ENCODE measurements at regions not wholly inside any gene's neighbourhood (a gene's known extent, or its start where the extent isn't known, plus 50 kb on each side); places are given as distances from the start of the nearest gene placed in this dataset.
"Not testable (repeated sequence)": the region's sequence is repeated elsewhere in the genome, so short reads cannot be mapped to it uniquely, and the experiment has no call there.

DNA sequence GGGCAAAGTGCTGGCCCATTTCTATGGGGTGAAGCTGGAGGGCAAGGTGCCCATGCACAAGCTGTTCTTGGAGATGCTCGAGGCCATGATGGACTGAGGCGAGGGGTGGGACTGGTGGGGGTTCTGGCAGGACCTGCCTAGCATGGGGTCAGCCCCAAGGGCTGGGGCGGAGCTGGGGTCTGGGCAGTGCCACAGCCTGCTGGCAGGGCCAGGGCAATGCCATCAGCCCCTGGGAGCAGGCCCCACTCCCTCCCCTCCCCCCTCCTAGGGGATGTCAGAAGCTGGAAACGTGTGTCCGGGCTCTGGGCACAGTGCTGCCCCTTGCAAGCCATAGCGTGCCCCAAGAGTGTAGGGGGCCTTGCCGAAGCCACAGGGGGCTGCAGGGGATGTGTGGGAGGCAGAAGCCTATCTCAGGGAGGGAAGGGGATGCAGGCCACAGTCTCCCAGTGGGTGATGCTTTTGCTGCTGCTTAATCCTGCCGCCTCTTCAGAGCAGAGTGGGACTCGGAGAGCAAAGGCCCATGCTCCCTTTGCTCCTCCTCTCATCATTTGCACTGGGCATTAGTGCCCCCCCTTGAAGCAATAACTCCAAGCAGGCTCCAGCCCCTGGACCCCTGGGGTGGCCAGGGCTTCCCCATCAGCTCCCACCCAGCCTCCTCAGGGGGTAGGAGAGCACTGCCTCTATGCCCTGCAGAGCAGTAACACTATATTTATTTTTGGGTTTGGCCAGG lies 85.2 kb downstream of the MRPL57 start:
- not testable (repeated sequence) for DNase-seq

DNA sequence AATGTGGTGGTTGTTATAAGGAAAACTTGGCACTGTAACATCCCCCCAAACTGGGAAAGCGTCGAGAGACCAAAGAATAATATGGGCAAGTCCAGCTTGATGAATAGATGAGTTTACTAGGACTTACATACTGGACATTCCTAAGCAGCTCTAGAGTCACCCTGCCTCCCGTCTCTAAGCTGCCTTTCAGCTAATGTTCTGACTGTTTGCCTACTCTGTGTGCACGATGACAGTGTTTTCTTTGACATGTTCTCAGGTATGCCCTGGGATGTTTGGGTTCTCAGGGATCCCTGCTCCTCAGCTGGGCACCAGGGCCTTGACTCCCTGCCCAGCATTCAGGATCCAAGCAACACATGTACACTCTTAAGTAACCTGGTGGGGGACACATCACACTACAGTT lies 87.5 kb downstream of the MRPL57 start:
- DNase-seq = not testable (repeated sequence)

DNA sequence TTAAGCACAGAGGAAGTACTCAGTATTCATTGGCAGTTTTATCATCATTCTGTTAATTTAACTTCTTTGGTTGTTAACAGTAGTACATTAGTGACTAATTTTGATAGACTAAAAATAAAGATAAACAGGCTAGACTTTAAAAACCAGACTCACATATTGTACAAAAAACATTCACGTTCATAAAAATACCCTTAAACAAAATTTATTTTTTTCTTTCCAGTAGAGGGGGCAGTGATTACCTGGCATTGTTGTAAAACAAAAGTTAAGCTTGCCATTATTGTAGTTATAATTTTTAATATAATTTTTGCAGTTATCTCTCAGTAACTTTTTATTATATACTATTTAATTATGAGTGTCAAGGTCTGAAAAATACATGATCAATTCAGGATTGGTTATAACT lies 92.0 kb downstream of the MRPL57 start:
- DNase-seq = not testable (repeated sequence)

DNA sequence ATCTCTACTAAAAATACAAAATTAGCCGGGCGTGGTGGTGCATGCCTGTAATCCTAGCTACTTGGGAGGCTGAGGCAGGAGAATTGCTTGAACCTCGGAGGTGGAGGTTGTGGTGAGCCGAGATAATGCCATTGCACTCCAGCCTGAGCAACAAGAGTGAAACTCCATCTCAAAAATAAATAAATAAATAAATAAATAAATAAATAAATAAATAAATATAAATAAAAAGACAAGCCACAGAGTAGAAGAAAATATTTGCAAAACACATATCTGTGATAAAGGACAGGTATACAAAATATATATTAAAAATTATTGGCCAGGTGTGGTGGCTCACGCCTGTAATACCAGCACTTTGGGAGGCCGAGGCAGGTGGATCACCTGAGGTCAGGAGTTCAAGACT lies 96.0 kb downstream of the MRPL57 start:
- DNase-seq = not testable (repeated sequence)

DNA sequence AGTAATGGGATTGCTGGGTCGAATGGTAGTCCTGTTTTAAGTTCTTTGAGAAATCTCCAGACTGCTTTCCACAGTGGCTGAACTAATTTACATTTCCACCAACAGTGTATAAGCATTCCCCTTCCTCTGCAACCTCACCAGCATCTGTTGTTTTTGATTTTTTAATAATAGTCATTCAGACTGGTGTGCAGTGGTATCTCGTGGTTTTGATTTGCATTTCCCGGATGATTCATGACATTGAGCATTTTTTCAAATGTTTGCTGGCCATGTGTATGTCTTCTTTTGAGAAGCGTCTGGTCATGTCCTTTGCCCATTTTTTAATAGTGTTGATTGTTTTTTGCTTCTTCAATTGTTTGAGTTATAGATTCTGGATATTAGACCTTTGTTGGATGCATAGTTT lies 98.0 kb downstream of the MRPL57 start:
- DNase-seq = not testable (repeated sequence)

DNA sequence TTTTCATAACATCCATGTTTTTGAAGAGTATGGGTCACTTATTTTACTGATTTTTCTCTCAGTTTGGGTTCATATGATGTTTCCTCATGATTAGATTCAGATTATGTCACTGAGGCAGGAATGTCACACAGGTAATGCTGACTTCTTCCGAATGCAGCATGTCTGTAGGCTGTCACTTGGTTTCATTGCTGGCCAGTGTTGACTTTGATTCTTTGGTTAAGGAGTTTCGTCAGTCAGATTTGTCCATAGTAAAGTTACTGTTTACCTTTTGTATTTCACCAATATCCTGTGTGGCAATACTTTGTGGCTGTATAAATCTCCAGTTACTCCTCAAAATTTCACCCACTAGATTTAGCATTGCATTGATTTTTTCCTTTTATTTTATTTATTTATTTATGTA lies 105.6 kb downstream of the MRPL57 start:
- no peak for DNase-seq

DNA sequence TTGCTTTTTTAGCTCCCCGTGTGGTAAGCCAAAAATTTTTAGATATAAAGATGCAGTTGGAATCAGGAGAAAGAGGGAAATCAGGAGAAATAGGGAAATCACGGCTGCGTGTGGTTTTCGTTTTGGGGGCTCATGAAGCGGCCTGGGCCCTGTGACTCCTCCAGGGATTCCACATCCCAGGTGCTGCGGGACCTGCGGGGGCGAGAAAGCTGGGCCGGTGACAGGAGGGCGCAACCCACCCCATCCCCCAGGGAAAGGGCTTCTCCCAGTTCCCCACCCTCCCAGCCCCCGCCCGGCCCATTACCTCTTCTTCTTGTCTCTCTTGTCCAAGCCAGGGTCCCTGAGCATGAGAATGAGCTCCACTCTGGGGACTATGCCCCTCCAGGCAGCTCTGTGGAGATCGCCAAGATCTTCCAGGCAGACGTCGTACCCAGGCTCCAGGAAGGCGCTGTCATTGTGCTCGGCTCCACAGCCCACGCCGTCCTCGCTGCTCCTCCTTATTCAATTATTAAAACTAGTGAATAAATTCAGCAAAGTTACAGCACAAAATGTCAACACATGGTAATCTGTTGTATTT lies 111.0 kb downstream of the MRPL57 start:
- no peak for DNase-seq

DNA sequence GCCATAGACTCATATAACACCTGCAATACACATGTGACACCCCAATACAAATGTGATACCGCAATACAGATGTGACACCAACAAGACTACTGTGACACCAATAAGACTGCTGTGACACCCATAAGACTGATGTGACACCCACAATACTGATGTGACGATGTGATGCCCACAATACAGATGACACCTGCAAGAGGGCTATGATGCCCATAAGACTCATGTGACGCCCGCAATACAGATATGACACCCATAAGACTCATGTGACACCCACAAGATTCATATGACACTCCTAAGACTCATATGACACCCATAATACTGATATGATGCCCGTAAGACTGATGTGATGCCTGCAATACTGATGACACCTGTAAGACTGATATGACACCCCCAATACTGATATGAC lies 113.0 kb downstream of the MRPL57 start:
- DNase-seq = no peak

DNA sequence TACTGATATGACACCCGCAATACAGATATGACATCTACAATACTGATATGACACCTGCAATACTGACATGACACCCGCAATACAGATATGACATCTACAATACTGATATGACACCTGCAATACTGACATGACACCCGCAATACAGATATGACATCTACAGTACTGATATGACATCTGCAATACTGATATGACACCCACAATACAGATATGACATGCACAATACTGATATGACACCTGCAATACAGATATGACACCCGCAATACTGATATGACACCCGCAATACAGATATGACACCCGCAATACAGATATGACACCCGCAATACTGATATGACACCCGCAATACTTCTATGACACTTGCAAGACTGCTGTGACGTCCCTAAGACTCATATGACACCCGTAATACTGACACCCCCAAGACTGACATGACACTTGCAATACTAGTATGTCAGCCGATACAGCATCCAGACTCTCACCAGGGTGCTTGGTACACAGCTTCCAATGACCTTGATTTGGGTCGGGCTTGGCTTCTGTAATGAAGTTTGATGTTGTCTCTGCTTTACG lies 114.1 kb downstream of the MRPL57 start:
- not testable (repeated sequence) for DNase-seq

DNA sequence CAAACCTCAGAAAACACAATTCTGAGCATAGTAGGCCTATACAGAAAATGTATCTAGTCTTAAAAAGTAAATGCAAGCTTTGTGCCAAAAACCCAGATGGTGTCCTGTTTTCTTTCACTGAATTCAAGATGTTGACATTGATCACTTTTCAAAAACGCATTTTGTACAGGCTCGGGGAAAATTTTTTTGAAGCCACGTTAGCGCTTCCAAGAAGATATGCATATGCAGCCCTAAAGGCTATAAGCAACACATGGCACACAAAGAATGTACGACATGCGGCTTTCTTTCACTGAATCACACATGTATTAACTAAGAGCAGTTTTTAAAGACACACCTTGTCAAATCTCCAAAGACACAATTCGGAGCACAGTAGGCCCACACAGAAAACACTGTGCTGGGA lies 115.4 kb downstream of the MRPL57 start:
- no peak for DNase-seq

DNA sequence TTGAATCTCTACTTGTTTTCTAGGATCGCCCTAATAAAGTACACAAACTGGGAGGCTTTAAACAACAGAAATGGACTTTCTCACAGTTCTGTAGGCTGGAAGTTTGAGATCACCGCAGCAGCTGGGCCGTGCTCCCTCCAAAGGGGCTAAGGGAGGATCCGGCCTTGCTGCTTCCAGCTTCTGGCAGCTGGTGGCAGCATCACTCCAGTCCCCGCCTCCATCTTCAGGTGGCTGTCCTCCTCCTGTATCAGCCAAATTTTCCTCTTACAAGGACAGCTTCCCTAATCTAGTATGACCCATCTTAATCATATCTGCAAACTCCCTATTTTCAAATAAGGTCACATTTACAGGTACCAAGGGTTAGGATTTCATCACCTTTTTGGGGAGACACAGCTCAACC lies 120.5 kb downstream of the MRPL57 start:
- DNase-seq = peak; percentile 35

DNA sequence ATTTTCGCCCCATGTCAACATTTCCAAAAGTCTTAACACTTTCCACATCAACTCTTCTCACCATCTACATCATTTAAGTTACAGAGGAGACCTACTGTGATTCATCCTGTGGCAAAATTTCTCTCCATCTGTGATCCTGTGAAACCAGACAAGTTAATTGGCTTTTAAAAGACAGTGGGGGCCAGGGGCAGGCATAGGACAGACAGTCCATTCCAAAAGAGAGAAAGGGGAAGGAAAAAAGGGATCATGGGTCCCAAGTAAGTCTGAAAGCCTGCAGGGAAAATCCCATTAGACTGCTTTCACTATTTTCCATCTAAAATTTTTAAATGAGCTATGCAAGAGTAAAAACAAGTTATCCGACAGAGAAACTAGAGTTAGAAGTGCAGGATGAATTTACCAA lies 121.0 kb downstream of the MRPL57 start:
- no peak for DNase-seq

DNA sequence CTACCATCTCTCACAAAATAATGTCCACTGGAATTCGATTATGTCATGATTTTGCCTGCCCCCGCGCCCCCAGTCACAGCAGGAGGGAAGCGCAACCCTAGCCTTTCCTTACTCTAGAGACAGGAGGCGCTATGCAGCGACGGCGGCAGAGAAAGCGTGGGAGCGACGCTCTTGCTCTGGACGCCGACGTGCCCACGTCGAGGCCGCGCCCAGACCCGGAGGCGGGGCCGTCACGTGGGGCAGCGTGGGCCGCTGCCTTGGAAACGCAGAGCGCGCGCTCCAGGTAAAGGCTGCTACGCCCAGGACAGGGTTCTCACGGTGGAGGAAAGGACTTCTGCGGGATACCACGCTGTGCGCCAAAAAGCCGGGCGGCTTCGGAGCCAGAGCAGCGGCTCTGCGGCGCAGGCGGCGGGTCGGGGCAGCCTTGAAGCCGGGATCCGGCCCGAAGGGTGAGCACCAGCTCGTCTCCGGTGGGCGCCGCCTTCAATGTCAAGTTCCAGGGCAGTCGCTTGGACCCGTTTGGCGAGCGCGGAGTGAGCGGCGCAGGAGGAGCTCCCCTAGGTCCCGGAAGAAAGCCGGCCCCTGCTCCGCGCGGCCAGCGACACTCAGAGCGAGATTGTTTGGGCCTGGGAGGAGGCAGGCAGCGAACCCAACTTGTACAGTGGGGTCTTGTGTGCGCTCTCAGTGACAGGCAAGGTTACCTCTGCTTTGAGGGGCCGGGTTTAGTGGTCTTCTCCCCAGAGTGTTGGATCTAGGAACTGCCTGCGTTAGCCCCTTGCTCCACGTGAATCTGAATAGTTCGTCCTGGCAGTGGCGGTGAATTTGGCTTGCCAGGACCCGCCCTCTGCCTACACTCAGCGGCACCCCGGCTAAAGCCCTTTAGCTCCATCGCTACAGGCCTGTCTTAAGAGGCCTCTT lies 121.7 kb downstream of the MRPL57 start:
- peak; percentile 90 for DNase-seq

DNA sequence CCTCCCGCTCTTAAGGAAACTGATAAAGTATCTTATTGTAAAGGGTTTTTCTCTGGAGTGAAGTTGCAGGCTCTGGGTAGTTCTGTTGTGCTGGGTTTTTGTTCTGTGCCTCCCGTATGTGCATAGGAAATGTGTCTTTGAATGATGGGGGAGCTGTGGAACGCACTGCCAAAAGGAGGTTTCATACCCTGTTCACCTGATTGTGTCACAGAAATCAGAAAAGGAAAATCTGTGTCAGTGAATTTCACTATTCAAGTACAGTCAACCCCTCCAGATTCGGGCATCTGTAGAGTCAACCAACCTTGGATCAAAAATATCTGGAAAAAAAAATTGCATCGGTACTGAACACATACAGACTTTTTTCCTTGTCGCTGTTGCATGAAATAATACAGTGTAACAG lies 127.8 kb downstream of the MRPL57 start:
- no peak for DNase-seq

DNA sequence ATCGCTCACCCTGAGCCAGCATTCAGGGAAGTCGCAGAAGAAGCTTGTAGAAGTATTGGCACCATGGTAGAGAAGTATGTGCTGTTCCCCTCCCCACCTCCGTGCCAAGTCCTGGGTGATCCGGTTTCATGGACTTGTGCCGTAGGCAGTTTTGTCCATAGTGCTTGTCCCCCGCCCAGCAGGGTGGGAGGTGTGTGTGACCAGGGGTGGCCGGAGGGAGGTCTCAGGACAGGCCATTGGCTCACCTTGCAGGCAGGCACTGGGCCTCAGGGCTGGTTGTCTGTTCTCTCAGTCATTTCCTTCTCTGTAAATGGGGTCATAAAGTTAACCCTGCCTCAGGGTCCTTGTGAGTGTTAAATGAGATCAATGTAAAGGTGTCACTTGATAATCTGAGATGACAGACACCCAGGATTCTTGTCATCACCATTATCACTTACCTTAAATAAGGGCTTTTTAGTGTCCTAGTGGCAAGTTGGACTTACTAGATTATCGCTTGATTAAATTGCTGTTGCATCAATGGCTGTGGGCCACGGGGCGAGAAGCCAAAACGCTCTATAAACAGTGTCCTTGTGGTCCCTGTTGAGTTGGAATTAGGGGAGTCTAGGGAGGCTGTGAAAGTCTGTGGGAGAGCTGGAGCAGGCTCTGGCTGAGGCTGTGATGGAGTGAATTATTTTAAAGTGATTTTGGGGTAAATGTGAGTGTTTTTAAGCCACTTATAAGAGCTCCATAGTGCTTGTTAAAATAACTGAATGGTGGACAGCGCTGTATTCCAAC lies 130.0 kb downstream of the MRPL57 start:
- DNase-seq = not testable (repeated sequence)

DNA sequence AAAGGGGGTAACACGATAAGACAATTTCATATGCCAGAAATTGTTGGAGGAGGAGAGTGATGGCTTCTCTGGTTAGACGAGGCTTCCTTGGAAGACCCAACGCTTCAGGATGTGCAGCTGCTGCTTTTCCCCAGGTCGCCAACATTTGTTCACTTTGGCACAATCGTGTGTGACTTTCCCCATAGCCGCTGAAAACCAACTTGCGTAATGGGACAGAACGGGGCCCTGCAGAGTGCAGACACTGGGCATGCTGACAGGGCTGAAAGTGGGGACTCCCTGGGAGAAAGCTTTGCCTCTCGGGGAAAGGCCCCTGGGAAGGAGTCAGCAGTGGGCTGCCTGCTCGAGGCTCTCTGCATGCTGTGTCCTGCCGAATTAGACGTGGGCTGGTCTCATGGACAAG lies 130.7 kb downstream of the MRPL57 start:
- not testable (repeated sequence) for DNase-seq

DNA sequence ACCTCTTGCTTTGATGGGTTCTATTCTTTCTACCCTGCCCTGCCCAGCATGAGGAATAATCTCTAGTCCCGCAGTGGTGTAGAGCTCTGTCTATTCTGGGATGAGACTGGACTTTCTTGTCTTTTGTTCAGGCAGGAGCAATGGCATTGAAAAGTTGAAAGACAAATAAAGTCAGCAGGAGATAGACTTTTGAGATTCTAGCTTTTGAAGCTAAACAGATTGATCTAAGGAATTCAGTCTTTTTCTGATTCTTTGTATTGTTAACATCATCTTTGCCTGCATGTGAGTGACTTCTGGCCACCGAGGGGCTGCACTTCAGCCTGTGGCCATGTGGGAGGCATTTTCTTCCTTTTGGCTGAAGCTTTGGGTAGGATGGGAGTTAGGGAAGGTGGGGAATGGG lies 132.4 kb downstream of the MRPL57 start:
- DNase-seq = no peak

DNA sequence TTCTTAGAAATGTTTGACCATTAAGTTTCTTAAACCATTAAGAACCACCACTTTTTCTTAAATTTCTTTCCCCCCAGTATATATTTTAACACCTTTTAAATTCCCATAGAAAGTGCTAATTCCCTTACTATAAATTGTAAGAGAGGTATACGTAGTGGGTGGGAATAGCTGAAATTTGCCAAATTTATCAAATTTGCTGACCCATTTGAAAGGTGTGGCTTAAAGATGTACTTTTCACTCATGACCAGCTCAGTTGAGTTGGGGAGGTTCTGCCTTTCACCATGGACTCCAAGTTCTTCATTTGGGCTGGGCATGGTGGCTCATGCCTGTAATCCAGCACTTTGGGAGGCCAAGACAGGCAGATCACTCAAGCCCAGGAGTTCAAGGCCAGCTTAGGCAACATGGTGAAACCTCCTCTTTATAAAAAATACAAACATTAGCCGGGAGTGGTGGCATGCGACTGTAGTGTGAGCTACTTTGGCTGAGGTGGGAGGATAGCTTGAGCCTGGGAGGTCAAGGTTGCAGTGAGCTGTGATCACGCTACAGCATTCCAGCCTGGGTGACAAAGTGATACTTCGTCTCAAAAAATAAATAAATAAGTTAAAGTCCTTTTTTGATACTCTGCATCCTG lies 133.2 kb downstream of the MRPL57 start:
- DNase-seq = no peak

DNA sequence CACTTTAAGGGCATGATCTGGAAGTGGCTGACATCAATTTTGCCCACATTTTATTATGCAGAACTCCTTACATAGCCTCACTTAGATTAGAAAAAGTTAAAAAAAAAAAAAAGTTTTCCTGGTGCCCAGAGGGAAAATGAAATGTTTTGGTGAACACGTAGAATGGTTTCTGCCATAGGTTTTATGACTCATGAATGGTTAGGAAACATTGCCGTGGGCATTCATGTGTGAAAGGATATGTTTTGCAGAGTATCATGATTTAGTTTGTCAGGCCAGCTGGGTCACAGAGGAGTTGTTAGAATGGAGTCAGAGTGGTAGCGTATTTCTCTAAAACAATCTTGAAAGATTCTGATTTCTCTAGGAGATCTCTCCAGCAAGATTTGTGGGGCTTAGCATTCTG lies 133.8 kb downstream of the MRPL57 start:
- DNase-seq = no peak

DNA sequence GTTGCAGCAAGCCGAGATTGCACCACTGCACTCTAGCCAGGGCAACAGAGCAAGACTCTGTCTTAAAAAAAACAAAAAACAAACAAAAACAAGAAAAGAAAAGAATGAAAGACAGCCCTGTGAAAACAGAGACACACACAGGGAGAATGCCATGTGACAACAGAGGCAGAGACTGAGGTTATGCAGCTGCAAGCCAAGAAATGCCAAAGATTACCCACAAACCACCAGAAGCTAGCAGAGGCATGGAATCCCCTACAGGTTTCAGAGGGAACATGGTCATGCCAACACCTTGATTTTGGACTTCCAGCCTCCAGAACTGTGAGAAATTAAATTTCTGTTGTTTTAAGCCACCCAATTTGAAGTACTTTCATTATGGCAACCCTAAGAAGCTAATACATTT lies 138.5 kb downstream of the MRPL57 start:
- not testable (repeated sequence) for DNase-seq

DNA sequence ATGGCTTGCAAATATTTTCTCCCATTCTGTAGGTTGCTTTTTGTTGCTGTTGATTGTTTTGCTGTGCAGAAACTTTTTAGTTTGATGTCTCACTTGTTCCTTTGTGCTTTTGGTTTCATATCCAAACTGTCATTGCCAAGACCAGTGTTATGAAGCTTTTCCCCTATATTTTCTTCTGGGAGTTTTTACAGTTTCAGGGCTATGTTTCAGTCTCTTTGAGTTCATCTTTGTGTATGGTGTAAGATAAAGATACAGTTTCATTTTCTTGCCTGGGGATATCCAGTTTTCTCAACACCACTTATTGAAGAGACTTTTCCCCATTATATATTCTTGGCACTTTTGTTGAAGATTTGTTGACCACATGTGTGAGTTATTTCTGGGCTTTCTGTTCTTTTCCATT lies 139.9 kb downstream of the MRPL57 start:
- DNase-seq = no peak
